ENCODE measurements at regions not wholly inside any gene's neighbourhood (a gene's known extent, or its start where the extent isn't known, plus 50 kb on each side); places are given as distances from the start of the nearest gene placed in this dataset.

GRCh38 chr4:165723051-165723795 is 149.8 kb upstream of the TLL1 start:
- H3K9me3 Mint-ChIP-seq, result no peaks in the 10 kb centered on the region
- H3K36me3 Mint-ChIP-seq, result no peaks in the 10 kb centered on the region
- no peak for ATAC-seq
- ChIA-PET CTCF (no interaction called here), POLR2A (no interaction called here)
- no peak overlapping the region for H3K4me3 Mint-ChIP-seq
- H3K27ac Mint-ChIP-seq, result no peak overlapping the region
- peaks cover 30% of the 10 kb centered on the region for H3K4me1 Mint-ChIP-seq
- no peak for DNase-seq (ENCODE audit: low spot score)
- no peaks in the 10 kb centered on the region; the same call in 1 of the 2 replicates for H3K27me3 Mint-ChIP-seq (ENCODE audit: low read depth)
- TF ChIP-seq SMAD4 (CRISPR knock-in tag; IDR thresholded peaks at IDR 0.05) (no peak), ZBTB43 (CRISPR knock-in tag; IDR thresholded peaks at IDR 0.05) (no peak), CREM (CRISPR knock-in tag; IDR thresholded peaks at IDR 0.05) (no peak), ZNF138 (CRISPR knock-in tag; conservative IDR thresholded peaks at IDR 0.05) (no peak), ELF4 (CRISPR knock-in tag; IDR thresholded peaks at IDR 0.05; ENCODE audit: low read depth) (no peak), SOX15 (CRISPR knock-in tag; IDR thresholded peaks at IDR 0.05) (no peak), ETV6 (CRISPR knock-in tag; IDR thresholded peaks at IDR 0.05) (no peak), E2F4 (CRISPR knock-in tag; IDR thresholded peaks at IDR 0.05; ENCODE audit: borderline replicate concordance, low read depth) (no peak), ARID4B (CRISPR knock-in tag; IDR thresholded peaks at IDR 0.05; ENCODE audit: borderline replicate concordance) (no peak), OVOL2 (CRISPR knock-in tag; IDR thresholded peaks at IDR 0.05; ENCODE audit: borderline replicate concordance) (no peak), RELA (CRISPR knock-in tag; IDR thresholded peaks at IDR 0.05; ENCODE audit: borderline replicate concordance) (no peak), FOXK1 (CRISPR knock-in tag; IDR thresholded peaks at IDR 0.05) (no peak), ZNF532 (CRISPR knock-in tag; IDR thresholded peaks at IDR 0.05; ENCODE audit: borderline replicate concordance) (no peak), FOXP4 (CRISPR knock-in tag; IDR thresholded peaks at IDR 0.05) (no peak), ZNF423 (CRISPR knock-in tag; IDR thresholded peaks at IDR 0.05) (no peak), NR1H2 (CRISPR knock-in tag; IDR thresholded peaks at IDR 0.05) (no peak), TEAD4 (CRISPR knock-in tag; IDR thresholded peaks at IDR 0.05) (no peak), GABPB1 (CRISPR knock-in tag; IDR thresholded peaks at IDR 0.05) (no peak), TCF7 (CRISPR knock-in tag; IDR thresholded peaks at IDR 0.05; ENCODE audit: low read depth) (no peak)

Measured in WTC11 (cell line).